Liver (tissue), 3 donors: ENCODE measurements at regions not wholly inside any gene's neighbourhood (a gene's known extent, or its start where the extent isn't known, plus 50 kb on each side); places are given as distances from the start of the nearest gene placed in this dataset.

Experiments
- ATF3 ChIP-seq: IDR thresholded peaks from 2 replicates; pipeline ENCODE4 v1.6.1; 2016; ENCODE audit warnings: antibody characterized with exemption
- HNF4A ChIP-seq, 2 donors: conservative IDR thresholded peaks; 2 replicates each; pipeline ENCODE4 v1.6.1; 2016; ENCODE audit warnings: antibody characterized with exemption in 2 of 2, mild to moderate bottlenecking in 2 of 2
- HNF4G ChIP-seq: IDR thresholded peaks from 2 replicates; pipeline ENCODE4 v1.6.1; 2016; ENCODE audit warnings: antibody characterized with exemption
- JUND ChIP-seq, 2 donors: IDR thresholded peaks; 2 replicates each; pipeline ENCODE4 v1.6.1; 2016; ENCODE audit warnings: antibody characterized with exemption in 2 of 2
- NR2F2 ChIP-seq: IDR thresholded peaks from 2 replicates; pipeline ENCODE4 v1.6.1; 2016; ENCODE audit warnings: antibody characterized with exemption
- RAD21 ChIP-seq, 2 donors: IDR thresholded peaks; 2 replicates each; pipeline ENCODE4 v1.6.1; 2016; ENCODE audit warnings: antibody characterized with exemption in 2 of 2, mild to moderate bottlenecking in 2 of 2
- REST ChIP-seq: IDR thresholded peaks from 2 replicates; pipeline ENCODE4 v1.6.1; 2016; ENCODE audit warnings: antibody characterized with exemption, mild to moderate bottlenecking
- RXRA ChIP-seq, 2 donors: IDR thresholded peaks; 2 replicates each; pipeline ENCODE4 v1.6.1; 2017 to 2018; ENCODE audit warnings: antibody characterized with exemption in 2 of 2, mild to moderate bottlenecking in 1 of 2
- SP1 ChIP-seq: IDR thresholded peaks from 2 replicates; pipeline ENCODE4 v1.6.1; 2018; ENCODE audit warnings: antibody characterized with exemption, mild to moderate bottlenecking
- TAF1 ChIP-seq: conservative IDR thresholded peaks from 2 replicates; pipeline ENCODE4 v1.6.1; 2016; ENCODE audit warnings: antibody characterized with exemption, mild to moderate bottlenecking
- YY1 ChIP-seq: IDR thresholded peaks from 2 replicates; pipeline ENCODE4 v1.6.1; 2016; ENCODE audit warnings: antibody characterized with exemption, mild to moderate bottlenecking
- ZBTB33 ChIP-seq: IDR thresholded peaks from 2 replicates; pipeline ENCODE4 v1.6.1; 2016; ENCODE audit warnings: antibody characterized with exemption
- TF ChIP-seq, protein P1 (sequence below): fragments of 150-350 bp; IDR thresholded peaks from 2 replicates; pipeline ENCODE4 v1.5.1; 2017; ENCODE audit warnings: improper control_type of control experiment, low read depth, low read length; ENCODE audit not compliant: missing input control
- TF ChIP-seq, protein P2 (sequence below): IDR thresholded peaks from 2 replicates; pipeline ENCODE4 v1.6.1; 2016; ENCODE audit warnings: antibody characterized with exemption
- donor health status: healthy.
- donor health status: healthy.

DNA sequence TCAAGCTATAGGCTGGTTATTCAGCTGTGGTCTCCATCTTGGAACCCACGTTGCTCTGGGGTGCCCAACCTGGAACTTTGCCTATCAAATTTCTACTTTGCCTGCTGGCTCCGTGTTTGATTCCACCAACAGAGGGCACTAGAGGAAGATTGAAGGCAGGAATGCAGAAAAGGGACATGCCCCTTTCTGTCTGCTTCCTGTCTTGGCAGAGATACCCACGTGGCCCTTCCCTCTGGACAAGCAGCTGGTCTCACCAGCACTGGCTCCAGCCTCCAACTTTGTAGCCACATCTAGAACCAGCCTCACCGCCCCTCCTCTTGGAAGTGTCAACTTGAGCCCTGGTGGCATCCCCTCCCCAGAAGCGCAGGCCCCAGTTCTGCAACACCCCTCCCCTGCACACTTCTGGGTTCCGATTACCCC, 52.1 kb upstream of the ZNF438 start:
- TF ChIP-seq, protein P1, sequence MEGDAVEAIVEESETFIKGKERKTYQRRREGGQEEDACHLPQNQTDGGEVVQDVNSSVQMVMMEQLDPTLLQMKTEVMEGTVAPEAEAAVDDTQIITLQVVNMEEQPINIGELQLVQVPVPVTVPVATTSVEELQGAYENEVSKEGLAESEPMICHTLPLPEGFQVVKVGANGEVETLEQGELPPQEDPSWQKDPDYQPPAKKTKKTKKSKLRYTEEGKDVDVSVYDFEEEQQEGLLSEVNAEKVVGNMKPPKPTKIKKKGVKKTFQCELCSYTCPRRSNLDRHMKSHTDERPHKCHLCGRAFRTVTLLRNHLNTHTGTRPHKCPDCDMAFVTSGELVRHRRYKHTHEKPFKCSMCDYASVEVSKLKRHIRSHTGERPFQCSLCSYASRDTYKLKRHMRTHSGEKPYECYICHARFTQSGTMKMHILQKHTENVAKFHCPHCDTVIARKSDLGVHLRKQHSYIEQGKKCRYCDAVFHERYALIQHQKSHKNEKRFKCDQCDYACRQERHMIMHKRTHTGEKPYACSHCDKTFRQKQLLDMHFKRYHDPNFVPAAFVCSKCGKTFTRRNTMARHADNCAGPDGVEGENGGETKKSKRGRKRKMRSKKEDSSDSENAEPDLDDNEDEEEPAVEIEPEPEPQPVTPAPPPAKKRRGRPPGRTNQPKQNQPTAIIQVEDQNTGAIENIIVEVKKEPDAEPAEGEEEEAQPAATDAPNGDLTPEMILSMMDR = peak; percentile 45
- TF ChIP-seq YY1 (no peak), JUND (IDR thresholded peaks at IDR 0.05) (no peak), TAF1 (no peak), ATF3 (no peak), SP1 (no peak), REST (no peak), NR2F2 (no peak), ZBTB33 (no peak), RXRA (IDR thresholded peaks at IDR 0.05) (no peak), RAD21 (IDR thresholded peaks at IDR 0.05) (peak; percentile 76 to 92), HNF4G (no peak), HNF4A (conservative IDR thresholded peaks at IDR 0.05) (no peak)
- TF ChIP-seq, protein P2, sequence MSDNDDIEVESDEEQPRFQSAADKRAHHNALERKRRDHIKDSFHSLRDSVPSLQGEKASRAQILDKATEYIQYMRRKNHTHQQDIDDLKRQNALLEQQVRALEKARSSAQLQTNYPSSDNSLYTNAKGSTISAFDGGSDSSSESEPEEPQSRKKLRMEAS = no peak
